Brain microvascular endothelial cell (primary cell): ENCODE measurements at regions not wholly inside any gene's neighbourhood (a gene's known extent, or its start where the extent isn't known, plus 50 kb on each side); places are given as distances from the start of the nearest gene placed in this dataset.
"Not testable (repeated sequence)": the region's sequence is repeated elsewhere in the genome, so short reads cannot be mapped to it uniquely, and the experiment has no call there.

Experiments
- DNase-seq: peaks from one replicate; pipeline ENCODE4 v3.0.0-alpha.2; 2020
- H3K27ac ChIP-seq: fragments of 250-450 bp; sonication (Bioruptor Pico); 2 replicates; pipeline ENCODE4 v1.5.1; 2020; ENCODE audit warnings: mild to moderate bottlenecking, moderate library complexity
- H3K27me3 ChIP-seq: fragments of 250-450 bp; sonication (Bioruptor Pico); replicated peaks from 2 replicates; pipeline ENCODE4 v1.5.1; 2020; ENCODE audit warnings: mild to moderate bottlenecking
- H3K36me3 ChIP-seq: fragments of 250-450 bp; sonication (Bioruptor Pico); replicated peaks from 2 replicates; pipeline ENCODE4 v1.5.1; 2020; ENCODE audit warnings: mild to moderate bottlenecking
- H3K4me3 ChIP-seq: 2 replicates; pipeline ENCODE4 v1.5.1; 2011; ENCODE audit warnings: low read depth, mild to moderate bottlenecking, control low read depth, low read length, moderate library complexity
- CTCF ChIP-seq: IDR thresholded peaks from 2 replicates; pipeline ENCODE4 v1.5.1; 2011; ENCODE audit warnings: low read depth, mild to moderate bottlenecking, moderate library complexity, low read length, control low read depth, inconsistent platforms; ENCODE audit errors: missing control alignments
- in situ Hi-C: cut with HindIII; loops from 2 replicates; pipeline ENCODE4 v1.10.0; 2017; ENCODE audit warnings: low sequenced_read_pairs, low pct_ligation_motif_present

- Histone ChIP-seq H3K27me3 (no peaks in the 10 kb centered on the region), H3K36me3 (no peaks in the 10 kb centered on the region), H3K27ac (no peak overlapping the region), H3K4me3 (no peak overlapping the region)
- in situ Hi-C loops: no loop called here
- no peak for DNase-seq
- no peak for TF ChIP-seq CTCF
These were observed 655.2 kb upstream of the NRG3 start for GRCh38 chr10:81219758-81220157.

GRCh38 chr10:81248886-81249285 is 626.1 kb upstream of the NRG3 start:
- no peaks in the 10 kb centered on the region for H3K27me3 ChIP-seq
- H3K27ac ChIP-seq: no peak overlapping the region
- in situ Hi-C loops: no loop called here
- no peak for DNase-seq
- H3K4me3 ChIP-seq: no peak overlapping the region
- H3K36me3 ChIP-seq: no peaks in the 10 kb centered on the region
- TF ChIP-seq CTCF: no peak

GRCh38 chr10:81251457-81252115 is 623.4 kb upstream of the NRG3 start:
- no peaks in the 10 kb centered on the region for H3K36me3 ChIP-seq
- no peak for DNase-seq
- no peak overlapping the region for H3K27ac ChIP-seq
- H3K4me3 ChIP-seq: no peak overlapping the region
- no peak for TF ChIP-seq CTCF
- H3K27me3 ChIP-seq: no peaks in the 10 kb centered on the region
- in situ Hi-C loops: no loop called here

- DNase-seq, H3K36me3 ChIP-seq, in situ Hi-C loops, H3K27ac ChIP-seq, H3K27me3 ChIP-seq, H3K4me3 ChIP-seq: not testable (repeated sequence)
These were observed 610.0 kb upstream of the NRG3 start for GRCh38 chr10:81264991-81265390.

- no peak for DNase-seq
- Histone ChIP-seq H3K27ac (no peak overlapping the region), H3K36me3 (no peaks in the 10 kb centered on the region), H3K27me3 (no peaks in the 10 kb centered on the region), H3K4me3 (no peak overlapping the region)
- no peak for TF ChIP-seq CTCF
- in situ Hi-C loops: no loop called here
These were observed 604.9 kb upstream of the NRG3 start for GRCh38 chr10:81270051-81270450.

- TF ChIP-seq CTCF: no peak
- H3K4me3 ChIP-seq: no peak overlapping the region
- in situ Hi-C loops: no loop called here
These were observed 594.2 kb upstream of the NRG3 start for GRCh38 chr10:81280497-81281479.

More at GRCh38 chr10:81280497-81281479, 594.2 kb upstream of the NRG3 start:
- Histone ChIP-seq H3K36me3 (no peaks in the 10 kb centered on the region), H3K27me3 (no peaks in the 10 kb centered on the region), H3K27ac (no peak overlapping the region)
- no peak for DNase-seq
